ENCODE measurements at regions not wholly inside any gene's neighbourhood (a gene's known extent, or its start where the extent isn't known, plus 50 kb on each side); places are given as distances from the start of the nearest gene placed in this dataset.

DNA sequence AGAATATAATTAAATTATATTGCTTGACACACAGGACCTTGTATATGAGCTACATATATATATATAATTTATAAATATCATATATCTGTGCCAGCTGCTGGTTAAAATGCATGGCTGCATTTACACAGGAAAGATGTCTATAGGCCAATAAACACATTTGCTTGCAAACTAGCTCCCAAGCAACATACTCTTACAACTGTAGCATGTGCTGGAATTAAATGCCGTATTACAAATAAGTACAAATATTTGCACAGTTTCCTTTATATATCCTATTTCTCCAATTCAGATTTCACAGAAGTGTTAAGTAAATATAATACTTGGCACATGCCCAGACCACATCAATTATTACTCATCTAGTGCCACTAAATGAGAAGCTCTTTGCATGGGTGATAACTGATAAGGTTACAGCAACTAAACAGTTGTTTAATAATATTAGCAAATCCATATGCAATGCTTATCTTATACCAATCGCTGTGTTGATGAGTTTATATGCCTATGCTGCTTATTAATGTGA lies 66.7 kb upstream of the E2F7 start:
- Histone ChIP-seq H2BK5ac (ENCODE audit: low read depth, low read length, poor library complexity, severe bottlenecking) (no peak overlapping the region), H3K23ac (ENCODE audit: low read depth, low read length) (no peak overlapping the region), H2AFZ (replicated peaks; ENCODE audit: low read length, poor library complexity) (no peak overlapping the region), H3K56ac (ENCODE audit: extremely low read depth, insufficient read depth, low read length) (no peak overlapping the region), H2BK120ac (ENCODE audit: low read depth, low read length) (no peak overlapping the region), H4K8ac (ENCODE audit: low read depth in 2 of 2, low read length in 2 of 2) (no peak overlapping the region), H2BK20ac (ENCODE audit: low read depth, low read length) (no peak overlapping the region), H3K4me3 (ENCODE audit: insufficient read depth, low read depth, low read length) (no peak overlapping the region), H3K27me3 (ENCODE audit: control insufficient read depth, insufficient read depth, low read length) (peaks cover 2% of the 10 kb centered on the region), H3K9me3 (ENCODE audit: control insufficient read depth, insufficient read depth, low read length) (no peaks in the 10 kb centered on the region), H3K4ac (ENCODE audit: low read depth, low read length) (no peak overlapping the region), H2BK15ac (ENCODE audit: low read depth, low read length) (no peak overlapping the region), H4K5ac (ENCODE audit: low read depth, low read length) (no peak overlapping the region), H3K36me3 (ENCODE audit: control insufficient read depth, insufficient read depth, low read length) (no peaks in the 10 kb centered on the region), H3K79me1 (ENCODE audit: low read depth in 1 of 2, low read length in 2 of 2) (no peaks in the 10 kb centered on the region), H3K18ac (ENCODE audit: low read depth, low read length) (no peak overlapping the region), H3K9ac (ENCODE audit: low read depth, low read length) (no peak overlapping the region), H2AK5ac (ENCODE audit: low read depth, low read length) (no peak overlapping the region), H2AK9ac (replicated peaks; ENCODE audit: low read depth, low read length, poor library complexity) (no peak overlapping the region), H4K91ac (ENCODE audit: insufficient read depth, low read depth, low read length) (no peak overlapping the region), H4K20me1 (ENCODE audit: insufficient read depth, low read length) (no peaks in the 10 kb centered on the region), H3K14ac (replicated peaks; ENCODE audit: low read depth, low read length) (no peak overlapping the region), H3K4me2 (ENCODE audit: low read depth, low read length) (no peak overlapping the region), H3K27ac (ENCODE audit: insufficient read depth, low read length) (no peak overlapping the region), H3K9me1 (ENCODE audit: insufficient read depth, low read length) (no peaks in the 10 kb centered on the region), H3K4me1 (ENCODE audit: control insufficient read depth, insufficient read depth, low read length) (no peaks in the 10 kb centered on the region)
- ChIA-PET CTCF (interaction anchor here (0.6 to 2.0 kb wide), 2 partner anchors 82 to 152 kb away, joined by 3 to 4 read pairs; no protein-coding TSS in a partner anchor), POLR2A (ENCODE audit: unreplicated experiment) (no interaction called here)
- intact Hi-C loops (cut with micrococcal nuclease) (no loop called here), dilution Hi-C loops (cut with HindIII; ENCODE audit: low sequenced_read_pairs, unreplicated experiment) (no loop called here), in situ Hi-C loops (cut with MboI; ENCODE audit: low sequenced_read_pairs) (no loop called here)
- ATAC-seq (ENCODE audit: low read depth) (no peak), DNase-seq (no peak)
- WGBS, 2 experiments (ENCODE audit: extremely low coverage in 2 of 2, insufficient read length in 1 of 2) = no CpG with 5 or more reads among the region's 2 CpGs
- no TSS peak for BruUV-seq (replicated peaks)
- TF ChIP-seq POLR2A (IDR thresholded peaks at IDR 0.05; ENCODE audit: low read depth, low read length) (no peak), CHD1 (IDR thresholded peaks at IDR 0.05; ENCODE audit: low read depth, low read length) (no peak), NFE2L2 (IDR thresholded peaks at IDR 0.05; ENCODE audit: low read depth, low read length) (no peak), MAFK (IDR thresholded peaks at IDR 0.05; ENCODE audit: low read depth, low read length) (no peak), CEBPB (IDR thresholded peaks at IDR 0.05; ENCODE audit: low read depth, low read length) (no peak), RFX5 (IDR thresholded peaks at IDR 0.05; ENCODE audit: low read depth, low read length) (no peak), RCOR1 (IDR thresholded peaks at IDR 0.05; ENCODE audit: insufficient replicate concordance, low read length) (no peak), MXI1 (IDR thresholded peaks at IDR 0.05; ENCODE audit: borderline replicate concordance, low read depth, low read length) (no peak), SMC3 (IDR thresholded peaks at IDR 0.05; ENCODE audit: low read depth, low read length) (no peak), BHLHE40 (IDR thresholded peaks at IDR 0.05; ENCODE audit: low read depth, low read length) (no peak), MAZ (IDR thresholded peaks at IDR 0.05; ENCODE audit: borderline replicate concordance, low read depth, low read length) (no peak), RAD21 (IDR thresholded peaks at IDR 0.05; ENCODE audit: low read length) (no peak), FOS (IDR thresholded peaks at IDR 0.05; ENCODE audit: low read depth, low read length) (no peak)
- TF ChIP-seq, protein P1, sequence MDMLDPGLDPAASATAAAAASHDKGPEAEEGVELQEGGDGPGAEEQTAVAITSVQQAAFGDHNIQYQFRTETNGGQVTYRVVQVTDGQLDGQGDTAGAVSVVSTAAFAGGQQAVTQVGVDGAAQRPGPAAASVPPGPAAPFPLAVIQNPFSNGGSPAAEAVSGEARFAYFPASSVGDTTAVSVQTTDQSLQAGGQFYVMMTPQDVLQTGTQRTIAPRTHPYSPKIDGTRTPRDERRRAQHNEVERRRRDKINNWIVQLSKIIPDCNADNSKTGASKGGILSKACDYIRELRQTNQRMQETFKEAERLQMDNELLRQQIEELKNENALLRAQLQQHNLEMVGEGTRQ (IDR thresholded peaks at IDR 0.05; ENCODE audit: low read depth, low read length) = no peak
- TF ChIP-seq, protein P2, sequence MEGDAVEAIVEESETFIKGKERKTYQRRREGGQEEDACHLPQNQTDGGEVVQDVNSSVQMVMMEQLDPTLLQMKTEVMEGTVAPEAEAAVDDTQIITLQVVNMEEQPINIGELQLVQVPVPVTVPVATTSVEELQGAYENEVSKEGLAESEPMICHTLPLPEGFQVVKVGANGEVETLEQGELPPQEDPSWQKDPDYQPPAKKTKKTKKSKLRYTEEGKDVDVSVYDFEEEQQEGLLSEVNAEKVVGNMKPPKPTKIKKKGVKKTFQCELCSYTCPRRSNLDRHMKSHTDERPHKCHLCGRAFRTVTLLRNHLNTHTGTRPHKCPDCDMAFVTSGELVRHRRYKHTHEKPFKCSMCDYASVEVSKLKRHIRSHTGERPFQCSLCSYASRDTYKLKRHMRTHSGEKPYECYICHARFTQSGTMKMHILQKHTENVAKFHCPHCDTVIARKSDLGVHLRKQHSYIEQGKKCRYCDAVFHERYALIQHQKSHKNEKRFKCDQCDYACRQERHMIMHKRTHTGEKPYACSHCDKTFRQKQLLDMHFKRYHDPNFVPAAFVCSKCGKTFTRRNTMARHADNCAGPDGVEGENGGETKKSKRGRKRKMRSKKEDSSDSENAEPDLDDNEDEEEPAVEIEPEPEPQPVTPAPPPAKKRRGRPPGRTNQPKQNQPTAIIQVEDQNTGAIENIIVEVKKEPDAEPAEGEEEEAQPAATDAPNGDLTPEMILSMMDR (conservative IDR thresholded peaks at IDR 0.05; ENCODE audit: low read depth, low read length) = no peak
- TF ChIP-seq, protein P3, sequence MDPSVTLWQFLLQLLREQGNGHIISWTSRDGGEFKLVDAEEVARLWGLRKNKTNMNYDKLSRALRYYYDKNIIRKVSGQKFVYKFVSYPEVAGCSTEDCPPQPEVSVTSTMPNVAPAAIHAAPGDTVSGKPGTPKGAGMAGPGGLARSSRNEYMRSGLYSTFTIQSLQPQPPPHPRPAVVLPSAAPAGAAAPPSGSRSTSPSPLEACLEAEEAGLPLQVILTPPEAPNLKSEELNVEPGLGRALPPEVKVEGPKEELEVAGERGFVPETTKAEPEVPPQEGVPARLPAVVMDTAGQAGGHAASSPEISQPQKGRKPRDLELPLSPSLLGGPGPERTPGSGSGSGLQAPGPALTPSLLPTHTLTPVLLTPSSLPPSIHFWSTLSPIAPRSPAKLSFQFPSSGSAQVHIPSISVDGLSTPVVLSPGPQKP (IDR thresholded peaks at IDR 0.05; ENCODE audit: borderline replicate concordance, low read depth, low read length) = no peak

All from IMR-90 (cell line).